Stimulated activated CD4-positive, alpha-beta T cell treated with anti-CD3 and anti-CD28 coated beads, Interleukin-12 subunit alpha, Interleukin-12 subunit beta, amount 100 ng/mL, for 48 hours (primary cell): ENCODE measurements at regions not wholly inside any gene's neighbourhood (a gene's known extent, or its start where the extent isn't known, plus 50 kb on each side); places are given as distances from the start of the nearest gene placed in this dataset.

Source experiments
- DNase-seq, 3 donors: peaks; one replicate each; pipeline ENCODE4 v3.0.0-alpha.2; 2020; ENCODE audit warnings: low read depth in 2 of 3, low spot score in 1 of 3

- no peak for DNase-seq
Measured at GRCh38 chr5:168156170-168156569, 135.3 kb upstream of the WWC1 start.

- no peak for DNase-seq
Measured at GRCh38 chr5:168157141-168157540, 134.3 kb upstream of the WWC1 start.

DNA sequence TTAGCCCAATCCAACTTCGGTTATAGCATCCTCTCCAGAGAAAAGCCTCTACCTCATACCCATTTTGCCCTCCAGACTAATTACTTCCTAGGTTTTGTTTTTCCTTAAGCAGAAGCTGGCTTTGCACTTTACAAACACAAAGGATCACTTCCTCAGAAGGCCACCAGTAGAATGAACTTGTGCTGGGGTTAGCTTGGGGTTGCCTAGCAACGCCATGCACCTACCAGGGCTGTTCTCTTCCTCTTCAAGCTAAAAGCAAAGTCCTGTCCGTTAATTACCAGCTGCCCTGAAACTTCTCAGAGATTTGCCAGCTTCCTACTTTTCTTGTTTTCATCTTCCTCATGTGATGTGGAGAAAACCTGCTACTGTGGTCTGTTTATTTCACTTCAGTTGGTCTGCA is 132.0 kb upstream of the WWC1 start:
- DNase-seq, result no peak

- DNase-seq, result no peak
Measured at GRCh38 chr5:168162464-168162863, 129.0 kb upstream of the WWC1 start.

DNA sequence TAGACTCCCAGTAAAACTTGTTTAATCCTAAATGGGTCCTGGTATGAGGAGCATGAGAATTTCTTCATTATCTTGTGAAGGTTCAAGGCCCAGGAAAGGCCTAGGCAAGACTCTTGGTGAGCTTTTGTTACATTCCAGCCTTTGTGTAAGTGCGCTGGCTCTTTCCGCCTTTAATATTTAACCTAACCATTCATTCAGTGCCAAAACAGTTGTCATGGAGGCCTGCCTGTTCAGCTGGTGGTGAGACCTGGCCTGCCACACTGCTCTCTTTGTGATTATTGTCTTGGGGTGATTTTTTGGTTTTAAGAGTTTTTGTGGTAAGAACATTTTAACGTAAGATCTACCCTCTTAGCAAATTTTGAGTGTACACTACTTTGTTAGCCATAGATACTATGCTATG is 127.5 kb upstream of the WWC1 start:
- no peak for DNase-seq

GRCh38 chr5:168165221-168165914 is 126.1 kb upstream of the WWC1 start:
- no peak for DNase-seq

DNA sequence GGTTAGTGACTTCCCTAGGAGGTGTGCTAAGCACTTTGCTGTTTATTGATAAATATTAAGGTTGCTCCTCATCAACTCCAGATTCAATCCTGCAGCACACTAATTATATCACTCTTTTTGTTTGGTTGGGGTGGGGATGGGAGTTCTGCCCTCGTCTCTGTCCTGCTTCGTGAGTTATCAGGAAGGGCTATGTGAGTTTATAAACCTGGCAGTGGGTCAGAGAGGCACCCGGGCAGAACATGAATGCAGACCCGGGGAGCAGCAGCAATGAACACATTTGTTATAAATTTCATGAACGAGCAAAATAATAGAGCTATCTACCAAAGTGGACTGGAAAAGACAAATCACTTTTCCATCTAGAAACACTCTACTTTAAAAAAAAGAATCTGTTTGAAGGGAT is 125.5 kb upstream of the WWC1 start:
- DNase-seq, result no peak

- no peak for DNase-seq
Measured at GRCh38 chr5:168167338-168167737, 124.1 kb upstream of the WWC1 start.

GRCh38 chr5:168168978-168169698 is 122.3 kb upstream of the WWC1 start:
- DNase-seq, result no peak

GRCh38 chr5:168169791-168170190 is 121.7 kb upstream of the WWC1 start:
- no peak for DNase-seq

GRCh38 chr5:168171901-168172759 is 119.3 kb upstream of the WWC1 start:
- DNase-seq, result no peak

DNA sequence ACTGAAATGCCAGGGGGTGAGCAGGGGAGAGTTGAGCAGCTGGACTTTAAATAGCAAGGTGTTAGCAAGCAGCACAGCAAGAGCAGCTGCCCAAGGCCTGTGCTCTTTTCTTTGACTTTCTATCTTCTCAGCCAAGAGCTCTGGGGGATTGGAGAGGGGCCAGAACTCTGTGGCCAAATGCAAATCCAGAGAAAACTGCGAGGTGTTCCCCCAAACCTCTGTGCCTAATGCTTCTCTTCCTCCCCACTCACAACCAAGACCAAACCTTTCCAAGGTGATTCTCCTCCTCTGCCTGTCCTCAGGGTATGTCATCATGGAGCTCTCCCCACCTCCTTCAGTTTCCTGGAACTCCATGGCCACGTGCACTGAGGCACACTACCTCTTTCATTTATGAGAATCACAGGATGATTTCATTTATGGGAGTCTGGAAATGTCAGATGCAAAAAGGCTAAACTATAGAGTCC is 118.7 kb upstream of the WWC1 start:
- no peak for DNase-seq

DNA sequence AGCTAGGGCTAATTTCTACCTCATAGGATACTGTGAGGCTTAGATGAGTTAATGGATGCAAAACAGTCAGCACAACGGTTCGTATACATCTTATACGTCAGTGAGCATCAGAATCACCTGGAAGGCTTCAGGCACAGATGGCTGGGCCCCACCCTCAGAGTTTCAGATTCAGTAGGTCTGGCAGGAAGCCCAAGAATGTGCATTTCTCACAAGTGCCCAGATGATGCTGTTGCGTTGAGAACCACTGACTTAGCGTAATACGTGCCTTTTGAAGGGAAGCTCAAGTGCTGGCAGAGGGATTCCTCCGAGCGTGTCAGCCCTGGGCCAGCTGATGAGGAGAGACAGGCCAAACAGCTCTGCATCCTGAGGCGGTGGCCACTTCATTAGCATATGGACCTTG is 117.1 kb upstream of the WWC1 start:
- DNase-seq, result no peak

- DNase-seq, result no peak
Measured at GRCh38 chr5:168176251-168176650, 115.2 kb upstream of the WWC1 start.

DNA sequence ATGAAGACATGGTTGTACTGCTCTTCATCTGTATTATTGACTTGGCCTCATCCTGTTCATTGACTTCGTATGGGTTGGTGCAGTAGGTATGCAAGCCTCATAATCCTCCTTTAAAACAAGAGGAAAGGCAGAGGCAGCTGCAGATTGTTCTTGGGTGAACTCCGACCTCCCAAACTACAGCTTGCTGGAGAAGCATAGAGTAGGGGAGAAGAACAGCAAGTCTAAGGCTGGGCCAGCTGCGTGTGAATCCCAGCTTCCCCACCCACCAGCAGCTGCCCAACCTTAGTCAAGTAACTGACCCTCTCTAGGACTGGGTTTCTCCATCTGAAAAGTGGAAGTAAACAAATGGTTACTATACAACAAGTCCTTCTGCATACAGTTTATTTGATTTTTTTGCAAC is 114.5 kb upstream of the WWC1 start:
- DNase-seq, result no peak

DNA sequence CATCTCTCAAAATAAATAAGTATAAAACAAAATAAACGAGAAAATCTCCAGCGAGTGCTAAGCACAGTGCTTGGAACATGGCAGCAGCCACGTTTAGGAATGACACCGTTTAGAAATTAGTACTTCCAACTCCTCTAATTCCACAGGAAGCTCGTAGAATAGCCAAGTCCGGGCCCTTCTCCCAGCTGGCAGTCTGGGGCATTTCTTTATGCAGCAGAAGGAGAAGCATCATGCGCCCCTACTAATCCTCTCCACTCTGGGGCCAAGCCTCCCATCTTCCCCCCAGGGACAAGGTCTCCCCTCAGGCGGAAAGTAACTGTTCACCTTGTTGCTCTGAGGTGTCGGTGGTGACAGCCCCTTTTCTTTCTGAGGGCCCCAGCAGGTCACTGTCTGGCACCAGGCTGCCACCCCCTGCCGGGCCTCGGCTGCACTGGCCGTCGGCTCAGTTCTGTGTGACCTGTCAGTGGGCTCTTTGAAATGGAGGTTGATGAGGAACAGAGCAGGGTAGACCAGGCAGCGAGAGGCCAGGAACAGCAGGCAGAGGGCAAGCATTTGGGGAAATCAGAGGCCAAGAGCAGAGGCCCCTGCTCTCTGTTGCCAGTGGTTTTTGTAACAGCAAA is 113.5 kb upstream of the WWC1 start:
- no peak for DNase-seq

- no peak for DNase-seq
Measured at GRCh38 chr5:168179192-168179593, 112.3 kb upstream of the WWC1 start.

DNA sequence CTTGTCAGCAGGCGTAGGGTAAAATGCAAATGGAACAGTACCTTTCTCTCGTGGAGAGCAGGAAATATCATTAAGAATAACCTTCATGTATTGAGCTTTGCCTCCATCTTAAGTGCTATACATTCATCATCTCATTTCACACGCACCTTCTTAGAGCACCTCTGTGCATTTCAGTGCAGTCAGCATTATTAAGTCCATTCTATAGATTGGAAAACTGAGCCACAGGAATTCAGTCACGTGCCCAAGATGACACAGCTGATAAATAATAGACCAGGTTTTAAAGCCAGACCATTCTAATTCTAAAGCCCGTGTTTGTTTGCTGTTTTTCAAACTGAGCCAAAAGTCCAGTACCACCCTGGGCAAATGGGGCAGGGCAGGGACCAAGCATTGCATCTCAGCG is 109.2 kb upstream of the WWC1 start:
- DNase-seq, result no peak

DNA sequence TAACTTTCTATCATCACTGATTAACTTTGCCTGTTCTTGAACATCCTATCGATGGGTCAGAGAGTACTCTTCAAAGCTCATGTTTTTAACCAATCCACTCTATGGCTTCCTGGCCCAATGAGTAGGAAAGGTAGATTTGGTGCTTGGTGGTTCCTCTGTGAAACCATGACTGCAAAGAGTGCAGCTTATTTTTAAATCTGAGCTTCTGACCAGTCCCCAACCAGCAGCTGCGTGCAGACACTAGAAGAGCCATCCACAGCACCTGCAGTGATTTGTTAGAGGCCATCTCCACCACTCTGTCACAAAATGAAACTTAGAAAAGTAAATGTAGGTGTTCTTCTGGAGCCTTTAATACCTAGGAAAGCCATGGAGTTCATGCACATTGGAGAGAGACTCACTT is 107.3 kb upstream of the WWC1 start:
- no peak for DNase-seq

GRCh38 chr5:168186289-168187074 is 105.0 kb upstream of the WWC1 start:
- no peak for DNase-seq

GRCh38 chr5:168187614-168188013 is 103.8 kb upstream of the WWC1 start:
- no peak for DNase-seq
